ENCODE measurements at regions not wholly inside any gene's neighbourhood (a gene's known extent, or its start where the extent isn't known, plus 50 kb on each side); places are given as distances from the start of the nearest gene placed in this dataset.

DNA sequence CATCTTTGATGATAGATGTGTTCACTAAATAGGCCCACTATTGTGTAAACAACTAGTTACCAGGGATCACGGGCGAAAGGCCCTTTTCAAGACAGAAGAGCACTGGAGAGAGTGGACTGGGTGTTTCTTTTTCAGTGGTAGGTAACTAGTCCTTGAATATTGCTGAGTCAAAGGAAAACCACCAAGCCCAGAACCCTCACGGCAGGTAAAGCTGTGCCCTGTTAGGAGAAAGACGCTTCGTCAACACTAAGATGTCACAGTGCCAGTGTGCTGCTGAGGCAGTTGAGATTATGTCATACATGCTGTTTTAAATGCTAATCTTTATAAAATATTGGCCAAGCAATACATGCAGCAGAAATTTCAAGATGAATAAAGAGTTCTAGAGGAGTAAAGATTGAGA, 578.6 kb downstream of the PYDC2 start:
- in situ Hi-C loops (cut with MboI; ENCODE audit: low pct_unique_long_range_greater_than_20kb, low sequenced_read_pairs, unreplicated experiment), result no loop called here
- TF ChIP-seq, protein P1, sequence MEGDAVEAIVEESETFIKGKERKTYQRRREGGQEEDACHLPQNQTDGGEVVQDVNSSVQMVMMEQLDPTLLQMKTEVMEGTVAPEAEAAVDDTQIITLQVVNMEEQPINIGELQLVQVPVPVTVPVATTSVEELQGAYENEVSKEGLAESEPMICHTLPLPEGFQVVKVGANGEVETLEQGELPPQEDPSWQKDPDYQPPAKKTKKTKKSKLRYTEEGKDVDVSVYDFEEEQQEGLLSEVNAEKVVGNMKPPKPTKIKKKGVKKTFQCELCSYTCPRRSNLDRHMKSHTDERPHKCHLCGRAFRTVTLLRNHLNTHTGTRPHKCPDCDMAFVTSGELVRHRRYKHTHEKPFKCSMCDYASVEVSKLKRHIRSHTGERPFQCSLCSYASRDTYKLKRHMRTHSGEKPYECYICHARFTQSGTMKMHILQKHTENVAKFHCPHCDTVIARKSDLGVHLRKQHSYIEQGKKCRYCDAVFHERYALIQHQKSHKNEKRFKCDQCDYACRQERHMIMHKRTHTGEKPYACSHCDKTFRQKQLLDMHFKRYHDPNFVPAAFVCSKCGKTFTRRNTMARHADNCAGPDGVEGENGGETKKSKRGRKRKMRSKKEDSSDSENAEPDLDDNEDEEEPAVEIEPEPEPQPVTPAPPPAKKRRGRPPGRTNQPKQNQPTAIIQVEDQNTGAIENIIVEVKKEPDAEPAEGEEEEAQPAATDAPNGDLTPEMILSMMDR (IDR thresholded peaks at IDR 0.05; ENCODE audit: extremely low read depth, insufficient read depth, missing control alignments), result no peak
- DNase-seq (ENCODE audit: low spot score), result no peak

DNA sequence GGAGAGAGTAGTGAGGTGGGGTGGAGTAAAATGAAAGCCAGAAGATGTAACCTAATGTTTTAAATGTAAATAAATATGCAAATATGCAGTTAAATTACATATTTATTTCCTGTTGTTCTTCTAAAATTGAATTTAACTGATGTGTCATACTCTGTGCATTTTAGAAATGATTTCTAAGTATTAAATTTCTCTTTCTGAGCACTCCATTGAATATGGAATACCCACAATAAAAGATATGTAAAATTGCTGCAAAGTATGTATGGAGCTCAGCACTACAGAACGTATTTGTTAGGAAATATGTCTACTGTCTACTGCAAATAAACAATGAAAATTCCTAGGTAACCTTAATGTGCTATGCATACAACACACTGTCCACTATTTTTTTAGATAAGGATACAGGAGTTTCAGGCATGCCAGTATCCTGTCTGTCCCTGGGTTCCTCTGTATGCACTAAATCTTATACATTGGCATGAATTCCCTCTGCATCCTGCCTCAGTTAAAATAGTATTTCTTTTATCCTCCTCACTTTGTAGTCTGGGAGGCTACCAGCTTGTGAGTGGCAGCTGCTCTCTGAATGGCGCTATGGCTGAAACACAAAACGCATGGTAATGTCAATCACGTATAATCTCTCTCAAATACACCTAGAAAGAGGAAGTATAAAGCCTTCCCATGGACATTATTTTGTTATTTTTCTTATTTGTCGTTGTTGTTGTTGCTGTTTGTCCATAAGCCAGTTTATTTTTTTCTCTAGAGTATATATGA, 579.5 kb downstream of the PYDC2 start:
- in situ Hi-C loops (cut with MboI; ENCODE audit: low pct_unique_long_range_greater_than_20kb, low sequenced_read_pairs, unreplicated experiment), result no loop called here
- TF ChIP-seq, protein P1 (IDR thresholded peaks at IDR 0.05; ENCODE audit: extremely low read depth, insufficient read depth, missing control alignments), result no peak
- no peak for DNase-seq (ENCODE audit: low spot score)

GRCh38 chr3:192042116-192042515, 581.2 kb downstream of the PYDC2 start:
- peak; percentile 40 for DNase-seq (ENCODE audit: low spot score)
- TF ChIP-seq, protein P1 (IDR thresholded peaks at IDR 0.05; ENCODE audit: extremely low read depth, insufficient read depth, missing control alignments), result no peak
- in situ Hi-C loops (cut with MboI; ENCODE audit: low pct_unique_long_range_greater_than_20kb, low sequenced_read_pairs, unreplicated experiment), result no loop called here

GRCh38 chr3:192054881-192055280, 593.9 kb downstream of the PYDC2 start:
- TF ChIP-seq, protein P1 (IDR thresholded peaks at IDR 0.05; ENCODE audit: extremely low read depth, insufficient read depth, missing control alignments), result no peak
- in situ Hi-C loops (cut with MboI; ENCODE audit: low pct_unique_long_range_greater_than_20kb, low sequenced_read_pairs, unreplicated experiment), result no loop called here
- DNase-seq (ENCODE audit: low spot score), result no peak

- DNase-seq (ENCODE audit: low spot score), result no peak
- in situ Hi-C loops (cut with MboI; ENCODE audit: low pct_unique_long_range_greater_than_20kb, low sequenced_read_pairs, unreplicated experiment), result no loop called here
- TF ChIP-seq, protein P1 (IDR thresholded peaks at IDR 0.05; ENCODE audit: extremely low read depth, insufficient read depth, missing control alignments), result no peak
Measured at GRCh38 chr3:192055946-192056345, 595.0 kb downstream of the PYDC2 start.

GRCh38 chr3:192057261-192057660, 596.3 kb downstream of the PYDC2 start:
- in situ Hi-C loops (cut with MboI; ENCODE audit: low pct_unique_long_range_greater_than_20kb, low sequenced_read_pairs, unreplicated experiment), result no loop called here
- DNase-seq (ENCODE audit: low spot score), result no peak
- TF ChIP-seq, protein P1 (IDR thresholded peaks at IDR 0.05; ENCODE audit: extremely low read depth, insufficient read depth, missing control alignments), result no peak
